ENCODE measurements at regions not wholly inside any gene's neighbourhood (a gene's known extent, or its start where the extent isn't known, plus 50 kb on each side); places are given as distances from the start of the nearest gene placed in this dataset.

DNA sequence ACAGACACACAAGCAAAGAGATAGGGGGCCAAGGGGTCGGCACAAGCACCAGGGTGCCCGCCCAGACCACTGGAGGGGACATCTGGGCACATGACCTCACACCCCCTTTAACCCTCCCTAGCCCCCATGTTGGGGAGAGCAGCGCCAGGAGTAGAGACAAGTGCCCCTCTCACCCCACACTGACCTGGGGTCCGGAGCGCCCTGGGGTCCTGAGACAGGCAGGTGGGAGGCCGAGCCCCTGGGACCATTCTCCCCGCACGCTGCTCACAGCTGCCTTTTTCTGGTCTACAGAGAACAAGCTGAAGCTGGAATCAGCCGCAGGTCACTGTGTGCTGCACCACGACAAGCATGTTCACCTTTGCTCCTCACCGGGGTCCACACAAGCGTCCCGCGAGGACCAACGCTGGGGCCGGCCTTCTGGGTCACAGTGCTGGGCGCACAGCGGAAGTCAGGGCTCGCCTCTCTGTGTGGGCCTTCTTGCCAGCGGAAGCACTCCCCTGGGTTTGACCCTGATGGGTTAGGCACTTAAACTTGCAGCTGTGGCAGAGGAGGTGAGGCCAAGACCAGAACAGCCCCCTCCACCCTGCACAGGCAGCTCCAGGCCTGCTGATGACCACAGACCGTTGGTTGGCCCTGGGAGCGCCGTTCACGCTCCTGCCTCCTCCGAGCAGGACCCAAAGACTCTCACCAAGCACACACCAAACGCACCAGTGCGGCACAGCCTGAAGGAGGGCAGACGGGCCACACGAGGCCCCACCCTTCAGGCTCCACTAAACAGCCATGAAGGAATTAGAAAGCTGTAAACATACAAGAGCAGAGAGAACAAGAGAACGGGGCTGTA, 275.3 kb downstream of the EIPR1 start:
- no peak overlapping the region for H3K9ac ChIP-seq (ENCODE audit: low read depth in 1 of 2, low read length in 2 of 2)
- H3K27me3 ChIP-seq (ENCODE audit: control insufficient read depth in 4 of 4, insufficient read depth in 4 of 4, low read length in 3 of 4) = peaks cover 0 to 2% (median 0%) of the 10 kb centered on the region in 4 donors
- H3K36me3 ChIP-seq (ENCODE audit: control insufficient read depth in 4 of 4, insufficient read depth in 3 of 4, low read depth in 1 of 4, low read length in 3 of 4) = no peaks in the 10 kb centered on the region
- peak; percentile 28 for DNase-seq (ENCODE audit: low spot score)
- H3K4me1 ChIP-seq (ENCODE audit: control insufficient read depth in 4 of 4, insufficient read depth in 4 of 4, low read length in 3 of 4) = no peaks in the 10 kb centered on the region
- no peaks in the 10 kb centered on the region for H3K9me3 ChIP-seq (ENCODE audit: control insufficient read depth in 4 of 4, low read length in 3 of 4)
- H3K27ac ChIP-seq (ENCODE audit: low read depth in 1 of 2, low read length in 2 of 2) = no peak overlapping the region
- WGBS = 92% methylated on average over 30 of the region's 30 CpGs
- no peak for TF ChIP-seq HNF4G (IDR thresholded peaks at IDR 0.05)
- TF ChIP-seq FOXA1 (IDR thresholded peaks at IDR 0.05) = no peak
- H3K4me3 ChIP-seq (ENCODE audit: low read depth in 1 of 3, low read length in 3 of 3) = no peak overlapping the region

DNA sequence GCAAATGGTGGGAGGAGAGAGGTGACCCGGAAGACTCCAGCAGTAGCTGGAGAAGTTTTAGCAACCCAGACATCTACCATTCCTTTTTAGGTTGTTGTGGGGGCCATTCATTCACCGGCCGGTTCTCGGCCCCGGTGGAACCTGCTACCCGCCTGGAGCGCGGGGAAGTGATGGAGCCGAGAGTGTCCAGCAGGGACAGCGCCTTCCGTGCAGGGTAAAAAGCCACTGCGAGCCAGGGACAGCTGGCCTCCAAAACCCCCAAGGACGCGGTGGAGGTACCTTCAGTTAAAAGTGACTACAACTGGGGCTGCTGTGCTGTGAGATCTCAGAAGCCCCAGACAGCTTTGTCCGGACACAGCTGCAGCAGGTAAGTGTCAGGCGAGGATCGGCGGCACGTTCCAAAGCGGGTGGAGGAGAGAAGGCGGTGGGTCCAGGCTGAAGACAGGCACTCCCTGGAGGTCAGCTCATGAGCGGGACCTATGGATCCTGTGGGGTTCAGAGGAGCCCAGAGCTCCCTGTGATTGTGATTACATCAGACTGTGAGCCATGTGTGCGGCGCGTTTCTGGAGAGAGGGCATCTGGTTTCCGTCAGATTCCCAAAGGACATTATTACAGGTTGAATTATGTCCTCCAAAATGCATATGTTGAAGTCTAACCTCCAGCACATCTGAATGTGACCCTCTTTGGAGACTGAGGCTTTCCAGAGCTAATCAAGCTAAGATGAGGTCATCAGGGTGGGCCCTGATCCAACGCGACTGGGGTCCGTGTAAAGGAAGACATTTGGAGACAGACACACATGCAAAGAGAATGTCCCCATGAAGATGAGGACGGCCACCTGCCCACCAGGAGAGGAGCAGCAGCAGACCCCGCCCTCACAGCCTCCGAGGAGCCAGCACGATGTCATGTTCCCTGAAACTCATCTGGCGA, 276.3 kb downstream of the EIPR1 start:
- WGBS = 94% methylated on average over 34 of the region's 34 CpGs

More for the DNA sequence above, 276.3 kb downstream of the EIPR1 start:
- no peaks in the 10 kb centered on the region for H3K4me1 ChIP-seq (ENCODE audit: control insufficient read depth in 4 of 4, insufficient read depth in 4 of 4, low read length in 3 of 4)
- H3K36me3 ChIP-seq (ENCODE audit: control insufficient read depth in 4 of 4, insufficient read depth in 3 of 4, low read depth in 1 of 4, low read length in 3 of 4) = no peaks in the 10 kb centered on the region
- H3K4me3 ChIP-seq (ENCODE audit: low read depth in 1 of 3, low read length in 3 of 3) = no peak overlapping the region
- no peak for DNase-seq (ENCODE audit: low spot score)
- H3K27ac ChIP-seq (ENCODE audit: low read depth in 1 of 2, low read length in 2 of 2) = no peak overlapping the region
- H3K27me3 ChIP-seq (ENCODE audit: control insufficient read depth in 4 of 4, insufficient read depth in 4 of 4, low read length in 3 of 4) = peaks cover 0 to 2% (median 0%) of the 10 kb centered on the region in 4 donors
- no peaks in the 10 kb centered on the region for H3K9me3 ChIP-seq (ENCODE audit: control insufficient read depth in 4 of 4, low read length in 3 of 4)
- TF ChIP-seq HNF4G (IDR thresholded peaks at IDR 0.05) = no peak
- no peak for TF ChIP-seq TAF1 (conservative IDR thresholded peaks at IDR 0.05)
- no peak for TF ChIP-seq SP1 (IDR thresholded peaks at IDR 0.05)
- no peak for TF ChIP-seq NR2F2 (IDR thresholded peaks at IDR 0.05)
- TF ChIP-seq, protein P1, sequence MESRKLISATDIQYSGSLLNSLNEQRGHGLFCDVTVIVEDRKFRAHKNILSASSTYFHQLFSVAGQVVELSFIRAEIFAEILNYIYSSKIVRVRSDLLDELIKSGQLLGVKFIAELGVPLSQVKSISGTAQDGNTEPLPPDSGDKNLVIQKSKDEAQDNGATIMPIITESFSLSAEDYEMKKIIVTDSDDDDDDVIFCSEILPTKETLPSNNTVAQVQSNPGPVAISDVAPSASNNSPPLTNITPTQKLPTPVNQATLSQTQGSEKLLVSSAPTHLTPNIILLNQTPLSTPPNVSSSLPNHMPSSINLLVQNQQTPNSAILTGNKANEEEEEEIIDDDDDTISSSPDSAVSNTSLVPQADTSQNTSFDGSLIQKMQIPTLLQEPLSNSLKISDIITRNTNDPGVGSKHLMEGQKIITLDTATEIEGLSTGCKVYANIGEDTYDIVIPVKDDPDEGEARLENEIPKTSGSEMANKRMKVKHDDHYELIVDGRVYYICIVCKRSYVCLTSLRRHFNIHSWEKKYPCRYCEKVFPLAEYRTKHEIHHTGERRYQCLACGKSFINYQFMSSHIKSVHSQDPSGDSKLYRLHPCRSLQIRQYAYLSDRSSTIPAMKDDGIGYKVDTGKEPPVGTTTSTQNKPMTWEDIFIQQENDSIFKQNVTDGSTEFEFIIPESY (IDR thresholded peaks at IDR 0.05) = no peak
- no peak for TF ChIP-seq REST (IDR thresholded peaks at IDR 0.05)
- TF ChIP-seq RXRA (IDR thresholded peaks at IDR 0.05) = no peak
- no peak for TF ChIP-seq JUND (IDR thresholded peaks at IDR 0.05)
- TF ChIP-seq, protein P2, sequence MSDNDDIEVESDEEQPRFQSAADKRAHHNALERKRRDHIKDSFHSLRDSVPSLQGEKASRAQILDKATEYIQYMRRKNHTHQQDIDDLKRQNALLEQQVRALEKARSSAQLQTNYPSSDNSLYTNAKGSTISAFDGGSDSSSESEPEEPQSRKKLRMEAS (IDR thresholded peaks at IDR 0.05) = no peak
- TF ChIP-seq GABPA (IDR thresholded peaks at IDR 0.05 in 1 of 2, conservative IDR thresholded peaks at IDR 0.05 in 1 of 2) = no peak
- TF ChIP-seq ATF3 (IDR thresholded peaks at IDR 0.05) = no peak
- TF ChIP-seq HNF4A (conservative IDR thresholded peaks at IDR 0.05) = no peak
- no peak for TF ChIP-seq YY1 (IDR thresholded peaks at IDR 0.05)
- TF ChIP-seq EGR1 (IDR thresholded peaks at IDR 0.05; ENCODE audit: low read depth in 2 of 2) = no peak
- no peak for TF ChIP-seq FOXA2 (IDR thresholded peaks at IDR 0.05)
- TF ChIP-seq, protein P3, sequence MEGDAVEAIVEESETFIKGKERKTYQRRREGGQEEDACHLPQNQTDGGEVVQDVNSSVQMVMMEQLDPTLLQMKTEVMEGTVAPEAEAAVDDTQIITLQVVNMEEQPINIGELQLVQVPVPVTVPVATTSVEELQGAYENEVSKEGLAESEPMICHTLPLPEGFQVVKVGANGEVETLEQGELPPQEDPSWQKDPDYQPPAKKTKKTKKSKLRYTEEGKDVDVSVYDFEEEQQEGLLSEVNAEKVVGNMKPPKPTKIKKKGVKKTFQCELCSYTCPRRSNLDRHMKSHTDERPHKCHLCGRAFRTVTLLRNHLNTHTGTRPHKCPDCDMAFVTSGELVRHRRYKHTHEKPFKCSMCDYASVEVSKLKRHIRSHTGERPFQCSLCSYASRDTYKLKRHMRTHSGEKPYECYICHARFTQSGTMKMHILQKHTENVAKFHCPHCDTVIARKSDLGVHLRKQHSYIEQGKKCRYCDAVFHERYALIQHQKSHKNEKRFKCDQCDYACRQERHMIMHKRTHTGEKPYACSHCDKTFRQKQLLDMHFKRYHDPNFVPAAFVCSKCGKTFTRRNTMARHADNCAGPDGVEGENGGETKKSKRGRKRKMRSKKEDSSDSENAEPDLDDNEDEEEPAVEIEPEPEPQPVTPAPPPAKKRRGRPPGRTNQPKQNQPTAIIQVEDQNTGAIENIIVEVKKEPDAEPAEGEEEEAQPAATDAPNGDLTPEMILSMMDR (IDR thresholded peaks at IDR 0.05; ENCODE audit: low read depth, low read length, missing input control) = no peak
- no peak for TF ChIP-seq FOXA1 (IDR thresholded peaks at IDR 0.05)
- H3K9ac ChIP-seq (ENCODE audit: low read depth in 1 of 2, low read length in 2 of 2) = no peak overlapping the region

Data from liver (tissue), 8 donors.